Brain pericyte (primary cell): ENCODE measurements at regions not wholly inside any gene's neighbourhood (a gene's known extent, or its start where the extent isn't known, plus 50 kb on each side); places are given as distances from the start of the nearest gene placed in this dataset.

Experiments used
- DNase-seq: peaks from one replicate; pipeline ENCODE4 v3.0.0-alpha.2; 2012; ENCODE audit warnings: low read depth, low spot score

GRCh38 chr6:40798069-40798770 is 211.1 kb upstream of the LRFN2 start:
- no peak for DNase-seq

- no peak for DNase-seq
Observed at GRCh38 chr6:40796260-40797221, 209.4 kb upstream of the LRFN2 start.

- DNase-seq: no peak
Observed at GRCh38 chr6:40794586-40794985, 207.4 kb upstream of the LRFN2 start.

GRCh38 chr6:40792183-40792582 is 205.0 kb upstream of the LRFN2 start:
- no peak for DNase-seq

DNA sequence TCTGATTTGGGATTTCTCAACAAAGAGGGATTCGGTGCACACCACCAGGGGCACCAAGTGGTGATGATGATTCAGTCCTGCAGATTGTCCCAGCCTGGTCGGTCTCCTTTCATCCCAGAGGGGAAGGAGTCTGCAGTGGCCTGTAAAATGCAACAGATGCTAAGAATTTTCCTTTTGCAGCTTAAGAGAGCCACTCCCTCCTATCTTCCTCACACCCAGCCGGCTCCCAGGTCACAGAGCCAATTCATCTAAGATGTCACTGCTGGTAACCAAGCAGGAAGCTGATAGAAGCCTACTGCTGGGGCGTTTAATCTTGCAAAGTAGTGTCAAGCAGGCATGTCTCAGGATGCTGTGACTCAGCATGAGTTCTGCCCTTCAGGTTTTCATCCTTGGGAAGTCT is 203.8 kb upstream of the LRFN2 start:
- no peak for DNase-seq

GRCh38 chr6:40788661-40789655 is 201.8 kb upstream of the LRFN2 start:
- no peak for DNase-seq

- no peak for DNase-seq
Observed at GRCh38 chr6:40782355-40782754, 195.2 kb upstream of the LRFN2 start.

DNA sequence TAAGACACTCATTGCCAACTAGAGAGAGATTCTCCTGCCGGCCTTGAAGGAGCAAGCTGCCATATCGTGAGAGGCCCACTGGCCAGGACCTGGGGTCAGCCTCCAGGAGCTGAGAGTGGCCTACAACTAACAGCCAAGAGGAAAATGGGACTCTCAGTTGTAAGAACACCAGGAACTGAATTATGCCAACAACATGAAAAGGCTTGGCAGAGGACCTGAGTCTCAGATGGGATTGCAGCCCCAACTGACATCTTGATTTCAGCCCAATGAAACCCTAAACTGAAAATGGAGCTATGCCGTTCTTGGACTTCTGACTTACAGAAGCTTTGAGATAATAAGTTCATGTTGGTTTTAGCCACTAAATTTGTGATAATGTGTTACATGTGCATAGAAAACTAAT is 193.5 kb upstream of the LRFN2 start:
- DNase-seq: no peak

DNA sequence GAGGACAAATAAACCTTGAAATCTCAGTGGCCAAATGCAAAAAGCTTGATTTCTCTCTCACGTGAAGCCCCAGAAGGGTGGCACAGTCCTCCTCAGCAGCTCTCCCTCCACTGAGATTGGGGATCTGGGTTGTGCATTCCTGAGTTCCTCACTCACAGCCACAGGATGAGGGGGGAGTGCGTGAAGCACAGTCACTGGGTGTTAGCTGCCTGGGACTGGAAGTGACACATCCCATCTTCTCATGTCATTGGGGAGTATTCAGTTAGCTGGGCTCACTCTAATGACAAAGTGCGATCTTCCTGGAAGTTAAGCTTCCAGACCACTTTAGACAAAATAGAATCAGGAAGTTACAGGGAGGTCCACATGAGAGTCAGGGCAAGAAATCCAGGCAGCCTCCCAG is 192.2 kb upstream of the LRFN2 start:
- DNase-seq: no peak

DNA sequence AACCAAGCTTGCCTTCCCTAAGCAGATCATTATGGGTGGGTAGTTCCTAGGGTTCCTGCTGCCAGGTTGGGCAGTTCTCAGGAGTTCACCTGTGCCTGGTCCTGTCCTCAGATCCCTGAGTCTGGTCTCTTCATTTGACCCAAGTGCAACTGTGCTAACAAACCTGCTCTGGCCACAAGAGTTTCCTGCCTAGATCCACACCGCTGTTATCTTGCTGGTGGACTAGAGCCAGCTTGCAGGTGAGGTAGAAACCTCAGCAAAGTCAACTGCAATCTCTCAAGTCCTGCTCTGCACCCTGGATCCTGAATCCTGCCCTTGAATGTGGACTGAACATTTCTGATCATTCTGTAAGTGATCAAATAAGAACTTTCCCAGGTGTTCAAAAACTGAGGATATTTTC is 191.8 kb upstream of the LRFN2 start:
- DNase-seq: no peak

DNA sequence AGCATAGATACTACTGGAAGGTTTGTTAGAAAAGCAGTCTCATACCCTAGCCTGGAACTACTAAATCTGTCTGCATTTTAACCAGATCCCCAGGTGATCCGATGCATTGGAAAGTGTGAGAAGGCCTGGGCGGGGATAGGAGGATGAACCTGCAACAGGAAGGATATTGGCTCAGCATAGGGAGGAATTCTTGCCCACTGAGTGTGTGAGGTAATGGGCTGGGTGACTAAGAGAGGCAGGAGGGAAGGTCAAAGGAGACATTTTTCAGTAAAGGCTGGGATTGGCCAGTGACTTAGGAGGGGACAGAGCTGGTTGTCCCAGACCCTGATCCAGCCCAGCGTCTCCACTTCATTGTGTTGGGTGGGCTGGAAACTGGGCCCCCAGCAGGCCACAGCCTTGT is 191.0 kb upstream of the LRFN2 start:
- no peak for DNase-seq

DNA sequence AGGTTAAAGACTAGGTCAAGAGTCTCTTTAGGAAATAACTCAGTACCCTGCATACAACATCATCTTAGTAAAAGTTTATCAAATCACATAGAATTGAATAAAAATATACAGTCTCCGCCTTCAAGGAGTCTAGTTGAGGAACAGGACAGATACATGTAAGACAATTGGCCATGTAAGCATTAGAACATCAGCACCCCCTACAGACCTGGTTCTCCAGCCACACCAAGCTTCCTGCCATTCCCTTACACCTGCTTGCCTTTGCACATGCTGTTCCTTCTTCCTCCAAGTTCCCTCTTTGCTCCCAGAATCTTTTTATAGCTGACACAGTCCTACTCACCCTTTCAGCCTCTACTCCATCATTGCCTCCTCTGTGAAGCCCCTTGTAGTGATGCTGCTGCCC is 187.8 kb upstream of the LRFN2 start:
- DNase-seq: no peak

DNA sequence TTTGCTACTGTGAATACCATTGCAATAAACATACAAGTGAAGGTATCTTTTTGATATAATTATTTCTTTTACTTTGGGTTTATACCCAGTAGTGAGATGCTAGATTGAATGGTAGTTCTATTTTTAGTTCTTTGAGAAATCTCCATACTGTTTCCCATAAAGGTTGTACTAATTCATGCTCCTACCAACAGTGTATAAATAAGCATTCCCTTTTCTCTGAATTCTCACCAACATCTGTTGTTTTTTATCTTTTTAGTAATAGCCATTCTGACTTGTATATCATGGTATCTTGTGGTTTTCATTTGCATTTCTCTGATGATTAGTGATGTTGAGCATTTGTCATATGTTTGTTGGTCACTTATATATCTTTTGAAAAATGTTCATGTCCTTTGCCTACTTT is 183.6 kb upstream of the LRFN2 start:
- DNase-seq: no peak

GRCh38 chr6:40764726-40765125 is 177.6 kb upstream of the LRFN2 start:
- no peak for DNase-seq

DNA sequence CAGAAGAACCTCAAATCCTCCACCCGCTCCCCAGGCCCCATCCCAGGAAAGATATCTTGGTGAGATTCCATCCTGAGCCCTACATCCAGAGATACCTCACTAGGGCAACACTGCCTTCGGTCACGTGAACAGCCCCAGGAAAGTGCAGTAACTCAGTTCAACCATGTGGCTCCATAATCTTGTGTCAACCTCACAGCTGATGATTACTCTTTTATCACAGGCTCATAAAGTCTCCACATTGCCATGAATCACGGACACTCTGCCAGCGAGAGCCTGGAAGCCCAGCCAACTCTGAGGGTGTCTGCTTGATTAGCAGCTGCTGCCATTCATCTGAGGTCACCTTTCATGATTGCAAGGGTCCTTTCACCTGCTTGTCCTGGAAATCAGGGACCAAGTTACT is 175.8 kb upstream of the LRFN2 start:
- DNase-seq: no peak

GRCh38 chr6:40760887-40761286 is 173.7 kb upstream of the LRFN2 start:
- no peak for DNase-seq

DNA sequence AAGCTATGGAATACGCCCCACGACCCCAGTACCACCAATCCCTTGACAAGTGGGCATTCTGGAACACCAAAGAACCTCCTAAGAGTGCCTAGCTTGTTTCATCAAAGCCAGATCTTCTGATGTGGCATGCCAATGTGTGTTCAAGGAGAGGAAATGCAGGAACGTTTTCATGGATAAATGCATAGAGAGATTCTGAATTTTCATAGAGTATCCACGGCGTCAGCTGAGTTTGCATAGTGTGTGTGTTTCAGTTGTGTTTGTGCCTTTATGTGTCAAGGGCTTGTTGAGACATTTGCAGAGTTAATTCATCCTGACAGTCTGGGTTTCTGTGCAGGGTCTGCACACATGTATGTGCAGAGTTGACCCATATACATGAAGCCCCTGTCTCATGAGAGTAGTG is 172.7 kb upstream of the LRFN2 start:
- DNase-seq: no peak

GRCh38 chr6:40759264-40759663 is 172.1 kb upstream of the LRFN2 start:
- DNase-seq: no peak

DNA sequence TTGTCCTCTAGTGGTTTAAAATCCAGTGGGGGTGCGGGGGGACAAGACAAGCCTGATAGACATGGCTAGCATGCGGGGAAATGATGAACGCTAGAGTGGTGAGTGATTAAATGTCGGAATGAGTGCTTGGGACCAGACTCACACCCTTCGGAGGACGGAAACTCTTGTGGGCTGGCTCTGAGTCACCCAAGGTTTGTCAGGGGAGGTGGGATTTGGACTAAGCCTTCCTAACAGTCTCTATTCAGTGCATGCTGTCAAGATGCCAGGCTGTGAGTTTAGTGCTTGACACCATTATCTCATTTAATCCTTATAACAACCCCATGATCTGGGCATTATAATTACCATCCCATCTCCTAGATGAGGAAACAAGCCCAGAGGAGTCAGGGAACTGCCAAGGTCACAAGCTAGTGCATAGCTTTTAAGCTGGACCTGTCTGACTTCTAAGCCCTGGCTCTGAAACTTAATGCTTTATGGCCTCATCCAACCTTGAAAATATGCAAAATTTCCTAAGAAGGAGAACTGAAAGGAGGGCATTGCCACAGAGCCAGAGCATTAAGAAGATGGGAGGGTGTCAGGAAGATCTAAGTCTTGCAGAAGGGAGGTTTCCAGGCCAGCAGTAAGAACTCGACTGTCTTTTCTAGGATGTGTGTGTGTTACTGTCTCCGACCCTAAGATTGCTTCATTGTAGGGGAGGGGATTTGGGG is 168.7 kb upstream of the LRFN2 start:
- no peak for DNase-seq

DNA sequence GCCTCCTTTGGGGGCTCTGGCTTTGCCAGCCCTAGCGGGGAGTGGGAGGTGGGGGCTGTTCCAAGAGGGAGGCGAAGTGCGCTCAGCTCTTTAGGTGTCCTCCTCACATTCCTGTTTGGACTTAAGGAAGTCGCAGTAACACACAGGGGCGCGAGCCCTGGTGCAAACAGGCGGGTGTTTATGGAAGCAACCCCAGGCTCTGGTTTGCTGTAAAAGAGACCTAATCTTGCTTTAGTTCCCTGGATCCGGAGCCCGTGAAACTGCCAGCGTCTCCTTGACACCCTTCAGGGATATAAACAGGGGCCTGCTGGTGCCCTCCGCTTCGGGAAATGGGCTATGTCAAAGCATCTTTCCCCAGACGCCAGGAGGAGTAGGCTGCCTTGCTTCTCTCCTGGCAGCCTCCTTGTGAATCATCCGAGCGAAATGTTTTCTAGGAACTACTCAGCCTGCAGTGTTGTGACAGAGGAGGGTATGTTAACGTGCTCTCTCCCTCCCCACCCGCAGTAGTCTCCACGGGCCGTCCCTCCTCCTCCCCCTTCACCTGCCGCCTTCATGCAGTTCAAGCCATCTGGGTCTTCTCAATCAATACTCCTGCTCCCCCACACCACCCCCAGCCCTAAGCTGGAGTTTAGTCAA is 168.0 kb upstream of the LRFN2 start:
- DNase-seq: no peak
